HepG2 (cell line): ENCODE measurements at regions not wholly inside any gene's neighbourhood (a gene's known extent, or its start where the extent isn't known, plus 50 kb on each side); places are given as distances from the start of the nearest gene placed in this dataset.

Source experiments
- ATAC-seq: fragments of 200-7000 bp; cut with Tn5 transposase; 3 replicates; pipeline ENCODE4 v1.9.1; 2020; ENCODE audit warnings: mild to moderate bottlenecking, moderate library complexity
- BruUV-seq: library from RNA; stranded (reverse); fragments of 400-500 nt; replicated peaks from 2 replicates; lab custom pipeline; 2021; lab: Mats Ljungman, UMichigan
- CTCF ChIA-PET: fragments of 300-600 bp; formaldehyde crosslinking; extraction: SDS; loops from one replicate; lab custom pipeline; 2021; ENCODE audit warnings: low total read pairs, inconsistent platforms, low intra/inter-chr PET ratio; lab: Yijun Ruan, JAX
- POLR2A ChIA-PET: fragments of 350-600 bp; sonication (Branson Sonifier 250); formaldehyde crosslinking; loops from one replicate; lab custom pipeline; 2020; ENCODE audit warnings: antibody characterized with exemption, inconsistent platforms; lab: Yijun Ruan, JAX
- DNase-seq: peaks from one replicate; pipeline ENCODE4 v3.0.0-alpha.2; 2015; ENCODE audit warnings: low spot score
- FAIRE-seq: peaks from 3 replicates; lab custom pipeline; 2011; peaks lifted over from hg19 to GRCh38; lab: Jason Lieb, UNC
- H2AFZ ChIP-seq: one replicate; pipeline ENCODE4 v1.6.1; 2011; ENCODE audit warnings: low read length, inconsistent platforms
- H3K27ac ChIP-seq: fragments of 300-600 bp; 3 replicates; pipeline ENCODE4 v1.8.0; 2011; ENCODE audit warnings: mixed run types, mild to moderate bottlenecking, mixed read lengths, low read length, inconsistent platforms; ENCODE audit not compliant: insufficient read depth; ENCODE audit errors: extremely low read length
- H3K27me3 ChIP-seq, 2 experiments: fragments of 200-600 bp in 1 of 2; 2 replicates in 1 of 2; 3 replicates in 1 of 2; pipeline versions ENCODE4 v1.6.0 to v1.8.0; 2011; ENCODE audit warnings: low read length in 2 of 2, mild to moderate bottlenecking in 2 of 2, moderate library complexity in 2 of 2, inconsistent platforms in 1 of 2; ENCODE audit not compliant: insufficient read depth in 2 of 2, control insufficient read depth in 1 of 2
- H3K36me3 ChIP-seq, 2 experiments: fragments of 200-600 bp in 1 of 2; replicated peaks in 1 of 2; 2 replicates in 1 of 2; 3 replicates in 1 of 2; pipeline versions ENCODE4 v1.5.1 to v1.8.0; 2011; ENCODE audit warnings: low read length in 2 of 2, inconsistent platforms in 1 of 2; ENCODE audit not compliant: insufficient read depth in 2 of 2, control insufficient read depth in 1 of 2
- H3K4me1 ChIP-seq: 2 replicates; pipeline ENCODE4 v1.5.1; 2012; ENCODE audit warnings: low read length, inconsistent platforms; ENCODE audit not compliant: insufficient read depth
- H3K4me2 ChIP-seq: 2 replicates; pipeline ENCODE4 v1.6.0; 2011; ENCODE audit warnings: low read depth, low read length, inconsistent platforms
- H3K4me3 ChIP-seq, 3 experiments: fragments of 200-600 bp in 1 of 3; sonication (generic), shearing (Covaris generic) in 1 of 3; replicated peaks in 1 of 3; 2 replicates each; pipeline ENCODE4 v1.5.1; 2011 to 2016; ENCODE audit warnings: low read length in 3 of 3, inconsistent platforms in 2 of 3, low read depth in 2 of 3, mild to moderate bottlenecking in 2 of 3, control low read depth in 1 of 3, mixed read lengths in 1 of 3; ENCODE audit not compliant: insufficient read depth in 1 of 3
- H3K79me2 ChIP-seq: one replicate; pipeline ENCODE4 v1.6.1; 2011; ENCODE audit warnings: low read length, inconsistent platforms; ENCODE audit not compliant: insufficient read depth
- H3K9ac ChIP-seq: 2 replicates; pipeline ENCODE4 v1.6.0; 2011; ENCODE audit warnings: mild to moderate bottlenecking, low read depth, low read length, inconsistent platforms; ENCODE audit not compliant: insufficient read depth
- H3K9me3 ChIP-seq: 2 replicates; pipeline ENCODE4 v1.5.1; 2012; ENCODE audit warnings: mild to moderate bottlenecking, low read length
- H4K20me1 ChIP-seq: 2 replicates; pipeline ENCODE4 v1.6.0; 2011; ENCODE audit warnings: inconsistent platforms, mild to moderate bottlenecking, low read length, moderate library complexity; ENCODE audit not compliant: insufficient read depth
- AGO1 ChIP-seq: fragments of 200-400 bp; formaldehyde crosslinking; IDR thresholded peaks from 2 replicates; pipeline ENCODE4 v1.6.1; 2017; ENCODE audit warnings: mild to moderate bottlenecking, low read depth, low read length, moderate library complexity; ENCODE audit not compliant: poor library complexity, severe bottlenecking
- WGBS: methylation state at CpG from one replicate; pipeline ENCODE4 v1.1.6; 2017; ENCODE audit warnings: low lambda C conversion rate; 5-methylcytosine and 5-hydroxymethylcytosine counted together
- in situ Hi-C: cut with HindIII; loops from 2 replicates; pipeline ENCODE4 v1.10.0; 2017; ENCODE audit warnings: low pct_unique_long_range_greater_than_20kb; ENCODE audit not compliant: extremely low pct_ligation_motif_present
- intact Hi-C: fragments of 100-400 bp; cut with micrococcal nuclease; formaldehyde crosslinking; loops from one replicate; pipeline ENCODE4 v1.10.0; 2022; ENCODE audit not compliant: unreplicated experiment
- TF ChIP-seq, protein P1 (sequence below): sonication (generic); formaldehyde crosslinking; IDR thresholded peaks from 2 replicates; pipeline ENCODE4 v1.8.0; 2022; ENCODE audit warnings: mild to moderate bottlenecking, missing genetic modification reagents
- TF ChIP-seq, protein P2 (sequence below): sonication (generic); formaldehyde crosslinking; IDR thresholded peaks from 2 replicates; pipeline ENCODE4 v1.5.1; 2020; ENCODE audit warnings: missing genetic modification reagents, mild to moderate bottlenecking, borderline replicate concordance
- TF ChIP-seq, protein P3 (sequence below): sonication (generic); formaldehyde crosslinking; IDR thresholded peaks from 2 replicates; pipeline ENCODE4 v1.4.0; 2020; ENCODE audit warnings: low read depth, mild to moderate bottlenecking, missing genetic modification reagents
- TF ChIP-seq, protein P4 (sequence below): sonication (generic); formaldehyde crosslinking; IDR thresholded peaks from 2 replicates; pipeline ENCODE4 v1.5.0; 2020; ENCODE audit warnings: mild to moderate bottlenecking, missing genetic modification reagents
- TF ChIP-seq, protein P5 (sequence below): sonication (generic); formaldehyde crosslinking; IDR thresholded peaks from 2 replicates; pipeline ENCODE4 v1.8.0; 2022; ENCODE audit warnings: missing genetic modification reagents, mild to moderate bottlenecking, borderline replicate concordance

DNA sequence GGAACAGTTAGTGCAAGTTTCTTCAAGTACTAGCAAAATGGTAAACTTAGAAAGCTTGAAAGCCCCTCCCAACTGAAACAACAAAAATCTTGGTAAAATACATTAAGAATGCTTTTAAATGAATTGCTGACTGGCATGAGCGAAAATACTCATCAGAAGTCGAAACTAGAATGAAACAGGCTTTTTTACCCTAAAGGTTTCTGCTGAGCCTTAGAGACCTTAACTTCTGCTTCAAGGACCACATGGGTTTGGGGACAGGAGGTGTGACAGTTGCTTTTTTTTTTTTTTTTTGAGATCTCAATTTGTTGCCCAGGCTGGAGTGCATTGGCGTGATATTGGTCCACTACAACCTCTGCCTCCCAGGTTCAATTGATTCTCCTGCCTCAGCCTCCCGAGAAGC, 100.3 kb downstream of the MTPAP start:
- no peak for DNase-seq
- TF ChIP-seq, protein P1, sequence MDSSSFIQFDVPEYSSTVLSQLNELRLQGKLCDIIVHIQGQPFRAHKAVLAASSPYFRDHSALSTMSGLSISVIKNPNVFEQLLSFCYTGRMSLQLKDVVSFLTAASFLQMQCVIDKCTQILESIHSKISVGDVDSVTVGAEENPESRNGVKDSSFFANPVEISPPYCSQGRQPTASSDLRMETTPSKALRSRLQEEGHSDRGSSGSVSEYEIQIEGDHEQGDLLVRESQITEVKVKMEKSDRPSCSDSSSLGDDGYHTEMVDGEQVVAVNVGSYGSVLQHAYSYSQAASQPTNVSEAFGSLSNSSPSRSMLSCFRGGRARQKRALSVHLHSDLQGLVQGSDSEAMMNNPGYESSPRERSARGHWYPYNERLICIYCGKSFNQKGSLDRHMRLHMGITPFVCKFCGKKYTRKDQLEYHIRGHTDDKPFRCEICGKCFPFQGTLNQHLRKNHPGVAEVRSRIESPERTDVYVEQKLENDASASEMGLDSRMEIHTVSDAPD = no peak
- TF ChIP-seq AGO1 = no peak
- TF ChIP-seq, protein P2, sequence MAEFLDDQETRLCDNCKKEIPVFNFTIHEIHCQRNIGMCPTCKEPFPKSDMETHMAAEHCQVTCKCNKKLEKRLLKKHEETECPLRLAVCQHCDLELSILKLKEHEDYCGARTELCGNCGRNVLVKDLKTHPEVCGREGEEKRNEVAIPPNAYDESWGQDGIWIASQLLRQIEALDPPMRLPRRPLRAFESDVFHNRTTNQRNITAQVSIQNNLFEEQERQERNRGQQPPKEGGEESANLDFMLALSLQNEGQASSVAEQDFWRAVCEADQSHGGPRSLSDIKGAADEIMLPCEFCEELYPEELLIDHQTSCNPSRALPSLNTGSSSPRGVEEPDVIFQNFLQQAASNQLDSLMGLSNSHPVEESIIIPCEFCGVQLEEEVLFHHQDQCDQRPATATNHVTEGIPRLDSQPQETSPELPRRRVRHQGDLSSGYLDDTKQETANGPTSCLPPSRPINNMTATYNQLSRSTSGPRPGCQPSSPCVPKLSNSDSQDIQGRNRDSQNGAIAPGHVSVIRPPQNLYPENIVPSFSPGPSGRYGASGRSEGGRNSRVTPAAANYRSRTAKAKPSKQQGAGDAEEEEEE = no peak
- TF ChIP-seq, protein P3, sequence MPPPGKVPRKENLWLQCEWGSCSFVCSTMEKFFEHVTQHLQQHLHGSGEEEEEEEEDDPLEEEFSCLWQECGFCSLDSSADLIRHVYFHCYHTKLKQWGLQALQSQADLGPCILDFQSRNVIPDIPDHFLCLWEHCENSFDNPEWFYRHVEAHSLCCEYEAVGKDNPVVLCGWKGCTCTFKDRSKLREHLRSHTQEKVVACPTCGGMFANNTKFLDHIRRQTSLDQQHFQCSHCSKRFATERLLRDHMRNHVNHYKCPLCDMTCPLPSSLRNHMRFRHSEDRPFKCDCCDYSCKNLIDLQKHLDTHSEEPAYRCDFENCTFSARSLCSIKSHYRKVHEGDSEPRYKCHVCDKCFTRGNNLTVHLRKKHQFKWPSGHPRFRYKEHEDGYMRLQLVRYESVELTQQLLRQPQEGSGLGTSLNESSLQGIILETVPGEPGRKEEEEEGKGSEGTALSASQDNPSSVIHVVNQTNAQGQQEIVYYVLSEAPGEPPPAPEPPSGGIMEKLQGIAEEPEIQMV = no peak
- TF ChIP-seq, protein P4, sequence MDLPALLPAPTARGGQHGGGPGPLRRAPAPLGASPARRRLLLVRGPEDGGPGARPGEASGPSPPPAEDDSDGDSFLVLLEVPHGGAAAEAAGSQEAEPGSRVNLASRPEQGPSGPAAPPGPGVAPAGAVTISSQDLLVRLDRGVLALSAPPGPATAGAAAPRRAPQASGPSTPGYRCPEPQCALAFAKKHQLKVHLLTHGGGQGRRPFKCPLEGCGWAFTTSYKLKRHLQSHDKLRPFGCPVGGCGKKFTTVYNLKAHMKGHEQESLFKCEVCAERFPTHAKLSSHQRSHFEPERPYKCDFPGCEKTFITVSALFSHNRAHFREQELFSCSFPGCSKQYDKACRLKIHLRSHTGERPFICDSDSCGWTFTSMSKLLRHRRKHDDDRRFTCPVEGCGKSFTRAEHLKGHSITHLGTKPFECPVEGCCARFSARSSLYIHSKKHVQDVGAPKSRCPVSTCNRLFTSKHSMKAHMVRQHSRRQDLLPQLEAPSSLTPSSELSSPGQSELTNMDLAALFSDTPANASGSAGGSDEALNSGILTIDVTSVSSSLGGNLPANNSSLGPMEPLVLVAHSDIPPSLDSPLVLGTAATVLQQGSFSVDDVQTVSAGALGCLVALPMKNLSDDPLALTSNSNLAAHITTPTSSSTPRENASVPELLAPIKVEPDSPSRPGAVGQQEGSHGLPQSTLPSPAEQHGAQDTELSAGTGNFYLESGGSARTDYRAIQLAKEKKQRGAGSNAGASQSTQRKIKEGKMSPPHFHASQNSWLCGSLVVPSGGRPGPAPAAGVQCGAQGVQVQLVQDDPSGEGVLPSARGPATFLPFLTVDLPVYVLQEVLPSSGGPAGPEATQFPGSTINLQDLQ (CRISPR knock-in tag) = no peak
- TF ChIP-seq, protein P5, sequence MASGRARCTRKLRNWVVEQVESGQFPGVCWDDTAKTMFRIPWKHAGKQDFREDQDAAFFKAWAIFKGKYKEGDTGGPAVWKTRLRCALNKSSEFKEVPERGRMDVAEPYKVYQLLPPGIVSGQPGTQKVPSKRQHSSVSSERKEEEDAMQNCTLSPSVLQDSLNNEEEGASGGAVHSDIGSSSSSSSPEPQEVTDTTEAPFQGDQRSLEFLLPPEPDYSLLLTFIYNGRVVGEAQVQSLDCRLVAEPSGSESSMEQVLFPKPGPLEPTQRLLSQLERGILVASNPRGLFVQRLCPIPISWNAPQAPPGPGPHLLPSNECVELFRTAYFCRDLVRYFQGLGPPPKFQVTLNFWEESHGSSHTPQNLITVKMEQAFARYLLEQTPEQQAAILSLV (CRISPR knock-in tag) = no peak
- Histone ChIP-seq H3K9me3 (no peaks in the 10 kb centered on the region), H3K9ac (no peak overlapping the region), H3K4me2 (no peak overlapping the region), H3K79me2 (no peaks in the 10 kb centered on the region), H4K20me1 (no peaks in the 10 kb centered on the region), H3K27me3 (no peaks in the 10 kb centered on the region), H3K4me3 (no peak overlapping the region), H3K36me3 (no peaks in the 10 kb centered on the region), H2AFZ (no peak overlapping the region), H3K27ac (no peak overlapping the region), H3K4me1 (no peaks in the 10 kb centered on the region)
- ChIA-PET POLR2A (no interaction called here), CTCF (no interaction called here)
- FAIRE-seq = no peak
- WGBS = 41% methylated on average over 4 of the region's 4 CpGs
- intact Hi-C loops = no loop called here
- in situ Hi-C loops = no loop called here
- ATAC-seq = no peak
- no TSS peak for BruUV-seq
